ENCODE measurements at regions not wholly inside any gene's neighbourhood (a gene's known extent, or its start where the extent isn't known, plus 50 kb on each side); places are given as distances from the start of the nearest gene placed in this dataset.

- Histone ChIP-seq H3K36me3 (no peaks in the 10 kb centered on the region), H3K27me3 (no peaks in the 10 kb centered on the region), H3K4me1 (ENCODE audit: control insufficient read depth in 1 of 2, insufficient read depth in 1 of 2, low read depth in 1 of 2, low read length in 1 of 2) (peaks cover 39 to 47% of the 10 kb centered on the region in 2 experiments), H3K27ac (peak overlapping the region; percentile 96), H3K9me3 (no peaks in the 10 kb centered on the region), H3K4me3 (ENCODE audit: low read depth in 1 of 2, low read length in 1 of 2) (peak overlapping the region; percentile 24 to 34)
- no peak for TF ChIP-seq CTCF (IDR thresholded peaks at IDR 0.05)
Measured at GRCh38 chr20:50292079-50292590, 101.5 kb downstream of the CEBPB start.

GRCh38 chr20:50292591-50293283, 102.1 kb downstream of the CEBPB start:
- Histone ChIP-seq H3K27me3 (no peaks in the 10 kb centered on the region), H3K4me3 (ENCODE audit: low read depth in 1 of 2, low read length in 1 of 2) (peak overlapping the region; percentile 24 to 34), H3K9me3 (no peaks in the 10 kb centered on the region), H3K27ac (peak overlapping the region; percentile 96), H3K36me3 (no peaks in the 10 kb centered on the region), H3K4me1 (ENCODE audit: control insufficient read depth in 1 of 2, insufficient read depth in 1 of 2, low read depth in 1 of 2, low read length in 1 of 2) (peaks cover 45 to 53% of the 10 kb centered on the region in 2 experiments)
- no peak for TF ChIP-seq CTCF (IDR thresholded peaks at IDR 0.05)

GRCh38 chr20:50293284-50294139, 102.9 kb downstream of the CEBPB start:
- TF ChIP-seq CTCF (IDR thresholded peaks at IDR 0.05), result no peak
- H3K9me3 ChIP-seq, result no peaks in the 10 kb centered on the region
- H3K4me3 ChIP-seq (ENCODE audit: low read depth in 1 of 2, low read length in 1 of 2), result peak overlapping the region in 1 of 2 experiments; percentile 24
- H3K4me1 ChIP-seq (ENCODE audit: control insufficient read depth in 1 of 2, insufficient read depth in 1 of 2, low read depth in 1 of 2, low read length in 1 of 2), result peaks cover 53 to 61% of the 10 kb centered on the region in 2 experiments
- H3K27ac ChIP-seq, result peak overlapping the region; percentile 96
- H3K36me3 ChIP-seq, result no peaks in the 10 kb centered on the region
- no peaks in the 10 kb centered on the region for H3K27me3 ChIP-seq

GRCh38 chr20:50294164-50295088, 103.8 kb downstream of the CEBPB start:
- peak overlapping the region; percentile 96 for H3K27ac ChIP-seq

More at GRCh38 chr20:50294164-50295088, 103.8 kb downstream of the CEBPB start:
- no peak for TF ChIP-seq CTCF (IDR thresholded peaks at IDR 0.05)
- Histone ChIP-seq H3K36me3 (no peaks in the 10 kb centered on the region), H3K4me3 (ENCODE audit: low read depth in 1 of 2, low read length in 1 of 2) (no peak overlapping the region), H3K27me3 (no peaks in the 10 kb centered on the region), H3K9me3 (no peaks in the 10 kb centered on the region), H3K4me1 (ENCODE audit: control insufficient read depth in 1 of 2, insufficient read depth in 1 of 2, low read depth in 1 of 2, low read length in 1 of 2) (peaks cover 59 to 67% of the 10 kb centered on the region in 2 experiments)
